C4-2B (cell line): ENCODE measurements at regions not wholly inside any gene's neighbourhood (a gene's known extent, or its start where the extent isn't known, plus 50 kb on each side); places are given as distances from the start of the nearest gene placed in this dataset.

Experiments
- ZFX ChIP-seq: fragments of 450-650 bp; IDR thresholded peaks from 2 replicates; pipeline ENCODE4 v1.6.1; 2017
- TF ChIP-seq, protein P1 (sequence below): fragments of 450-650 bp; conservative IDR thresholded peaks from 2 replicates; pipeline ENCODE4 v1.5.1; 2017; ENCODE audit warnings: mild to moderate bottlenecking

DNA sequence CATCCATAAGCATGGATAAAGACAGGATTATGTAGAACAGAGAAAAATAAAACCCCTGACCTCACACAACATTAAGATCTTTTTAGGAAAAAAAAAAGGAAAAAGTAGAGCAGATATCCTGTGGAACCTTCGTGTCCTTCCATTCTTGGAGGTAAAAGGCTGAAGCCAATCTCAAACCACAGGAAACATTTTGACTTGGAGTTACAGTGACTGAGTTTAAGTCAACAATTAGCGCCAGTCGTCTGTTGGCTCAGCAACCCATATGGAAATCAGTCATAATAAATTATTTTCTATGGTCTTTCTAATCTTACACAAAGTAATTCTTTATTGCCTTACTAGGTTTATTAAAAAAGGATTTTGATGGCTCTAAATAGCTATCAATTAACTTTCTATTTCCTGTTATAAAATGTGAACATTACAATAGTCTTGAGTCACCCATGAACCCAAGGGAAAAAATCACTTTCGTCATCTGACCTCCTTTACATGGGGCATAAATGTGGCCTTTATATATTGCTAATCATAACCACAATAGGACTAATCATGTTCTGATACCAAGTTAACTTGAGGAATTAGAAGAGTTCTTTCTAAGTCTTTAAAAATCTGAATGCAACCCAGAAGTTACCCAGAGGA, 592.9 kb downstream of the TFAP2B start:
- TF ChIP-seq, protein P1, sequence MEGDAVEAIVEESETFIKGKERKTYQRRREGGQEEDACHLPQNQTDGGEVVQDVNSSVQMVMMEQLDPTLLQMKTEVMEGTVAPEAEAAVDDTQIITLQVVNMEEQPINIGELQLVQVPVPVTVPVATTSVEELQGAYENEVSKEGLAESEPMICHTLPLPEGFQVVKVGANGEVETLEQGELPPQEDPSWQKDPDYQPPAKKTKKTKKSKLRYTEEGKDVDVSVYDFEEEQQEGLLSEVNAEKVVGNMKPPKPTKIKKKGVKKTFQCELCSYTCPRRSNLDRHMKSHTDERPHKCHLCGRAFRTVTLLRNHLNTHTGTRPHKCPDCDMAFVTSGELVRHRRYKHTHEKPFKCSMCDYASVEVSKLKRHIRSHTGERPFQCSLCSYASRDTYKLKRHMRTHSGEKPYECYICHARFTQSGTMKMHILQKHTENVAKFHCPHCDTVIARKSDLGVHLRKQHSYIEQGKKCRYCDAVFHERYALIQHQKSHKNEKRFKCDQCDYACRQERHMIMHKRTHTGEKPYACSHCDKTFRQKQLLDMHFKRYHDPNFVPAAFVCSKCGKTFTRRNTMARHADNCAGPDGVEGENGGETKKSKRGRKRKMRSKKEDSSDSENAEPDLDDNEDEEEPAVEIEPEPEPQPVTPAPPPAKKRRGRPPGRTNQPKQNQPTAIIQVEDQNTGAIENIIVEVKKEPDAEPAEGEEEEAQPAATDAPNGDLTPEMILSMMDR = no peak
- no peak for TF ChIP-seq ZFX
